Smooth muscle cell (in vitro differentiated cells): ENCODE measurements at regions not wholly inside any gene's neighbourhood (a gene's known extent, or its start where the extent isn't known, plus 50 kb on each side); places are given as distances from the start of the nearest gene placed in this dataset.

Source experiments
- DNase-seq: peaks from one replicate; lab custom pipeline; 2025; ENCODE audit not compliant: unreplicated experiment; lab: John Stamatoyannopoulos, UW
- H2AFZ ChIP-seq: fragments of 200-600 bp; sonication (generic); 2 replicates; pipeline ENCODE4 v1.6.0; 2016; ENCODE audit warnings: antibody characterized with exemption, low read depth, mild to moderate bottlenecking
- H3F3A ChIP-seq: fragments of 200-600 bp; sonication (generic); 2 replicates; pipeline ENCODE4 v1.6.0; 2017; ENCODE audit warnings: antibody characterized with exemption, low read depth
- H3K27ac ChIP-seq: fragments of 200-600 bp; sonication (generic); 2 replicates; pipeline ENCODE4 v1.5.1; 2016; ENCODE audit warnings: low read depth, mild to moderate bottlenecking
- H3K27me3 ChIP-seq: fragments of 200-600 bp; sonication (generic); 2 replicates; pipeline ENCODE4 v1.6.1; 2016; ENCODE audit warnings: low read depth, mild to moderate bottlenecking
- H3K36me3 ChIP-seq: fragments of 200-600 bp; sonication (generic); 2 replicates; pipeline ENCODE4 v1.5.1; 2016; ENCODE audit warnings: low read depth
- H3K4me1 ChIP-seq: fragments of 200-600 bp; sonication (generic); 2 replicates; pipeline ENCODE4 v1.5.1; 2016; ENCODE audit warnings: low read depth
- H3K4me2 ChIP-seq: fragments of 200-600 bp; sonication (generic); 2 replicates; pipeline ENCODE4 v1.6.0; 2016; ENCODE audit warnings: mild to moderate bottlenecking
- H3K4me3 ChIP-seq: fragments of 200-600 bp; sonication (generic); 2 replicates; pipeline ENCODE4 v1.5.1; 2016; ENCODE audit warnings: mild to moderate bottlenecking
- H3K79me2 ChIP-seq: fragments of 200-600 bp; sonication (generic); 2 replicates; pipeline ENCODE4 v1.6.0; 2016; ENCODE audit warnings: low read depth, mild to moderate bottlenecking
- H3K9ac ChIP-seq: fragments of 200-600 bp; sonication (generic); 2 replicates; pipeline ENCODE4 v1.6.0; 2016; ENCODE audit warnings: low read depth
- H3K9me3 ChIP-seq: fragments of 200-600 bp; sonication (generic); replicated peaks from 2 replicates; pipeline ENCODE4 v1.5.1; 2016; ENCODE audit warnings: low read depth
- H4K20me1 ChIP-seq: fragments of 200-600 bp; sonication (generic); 2 replicates; pipeline ENCODE4 v1.6.0; 2016; ENCODE audit warnings: low read depth
- CTCF ChIP-seq: fragments of 200-600 bp; sonication (generic); IDR thresholded peaks from 2 replicates; pipeline ENCODE4 v1.5.1; 2017; ENCODE audit warnings: borderline replicate concordance, mild to moderate bottlenecking, antibody characterized with exemption; ENCODE audit not compliant: insufficient read depth, poor library complexity, severe bottlenecking
- WGBS: methylation state at CpG from one replicate; pipeline ENCODE4 v1.1.7; 2016; ENCODE audit warnings: low lambda C conversion rate; 5-methylcytosine and 5-hydroxymethylcytosine counted together

GRCh38 chr3:194939949-194940770, 254.5 kb downstream of the FAM43A start:
- H3K36me3 ChIP-seq, result no peaks in the 10 kb centered on the region
- no peak overlapping the region for H3K27ac ChIP-seq
- TF ChIP-seq CTCF, result no peak
- no peaks in the 10 kb centered on the region for H3K79me2 ChIP-seq
- H3F3A ChIP-seq, result no peaks in the 10 kb centered on the region
- no peak overlapping the region for H2AFZ ChIP-seq
- no peak overlapping the region for H3K4me3 ChIP-seq
- H4K20me1 ChIP-seq, result no peaks in the 10 kb centered on the region
- no peaks in the 10 kb centered on the region for H3K4me1 ChIP-seq
- no peak overlapping the region for H3K4me2 ChIP-seq
- H3K27me3 ChIP-seq, result no peaks in the 10 kb centered on the region
- DNase-seq, result no peak
- no peak overlapping the region for H3K9ac ChIP-seq
- no peaks in the 10 kb centered on the region for H3K9me3 ChIP-seq
- 83% methylated on average over 17 of the region's 17 CpGs for WGBS

- no peaks in the 10 kb centered on the region for H4K20me1 ChIP-seq
- no peak overlapping the region for H3K4me3 ChIP-seq
- H3K27me3 ChIP-seq, result no peaks in the 10 kb centered on the region
- no peak overlapping the region for H3K9ac ChIP-seq
- no peaks in the 10 kb centered on the region for H3K79me2 ChIP-seq
- H3K4me2 ChIP-seq, result no peak overlapping the region
- H3K9me3 ChIP-seq, result no peaks in the 10 kb centered on the region
- H3K27ac ChIP-seq, result no peak overlapping the region
- H3K4me1 ChIP-seq, result no peaks in the 10 kb centered on the region
- no peak for DNase-seq
- H2AFZ ChIP-seq, result no peak overlapping the region
- H3F3A ChIP-seq, result no peaks in the 10 kb centered on the region
- no peak for TF ChIP-seq CTCF
- WGBS, result 97% methylated on average over 8 of the region's 9 CpGs
- H3K36me3 ChIP-seq, result no peaks in the 10 kb centered on the region
Measured at GRCh38 chr3:194941360-194941955, 255.8 kb downstream of the FAM43A start.

- Histone ChIP-seq H3K4me1 (no peaks in the 10 kb centered on the region), H2AFZ (no peak overlapping the region), H3K27me3 (no peaks in the 10 kb centered on the region), H3K79me2 (no peaks in the 10 kb centered on the region), H3K4me2 (no peak overlapping the region), H3K27ac (no peak overlapping the region), H3F3A (no peaks in the 10 kb centered on the region), H3K9me3 (no peaks in the 10 kb centered on the region), H4K20me1 (no peaks in the 10 kb centered on the region), H3K9ac (no peak overlapping the region), H3K36me3 (no peaks in the 10 kb centered on the region), H3K4me3 (no peak overlapping the region)
- WGBS, result 73% methylated on average over 9 of the region's 9 CpGs
- no peak for DNase-seq
- no peak for TF ChIP-seq CTCF
Measured at GRCh38 chr3:194941956-194942511, 256.4 kb downstream of the FAM43A start.

- no peak overlapping the region for H3K4me3 ChIP-seq
- 97% methylated on average over 11 of the region's 11 CpGs for WGBS
- no peak for DNase-seq
- no peaks in the 10 kb centered on the region for H3K79me2 ChIP-seq
- no peaks in the 10 kb centered on the region for H3K9me3 ChIP-seq
- H3K4me2 ChIP-seq, result no peak overlapping the region
- H3K27ac ChIP-seq, result no peak overlapping the region
- TF ChIP-seq CTCF, result no peak
- no peak overlapping the region for H3K9ac ChIP-seq
- no peaks in the 10 kb centered on the region for H3K36me3 ChIP-seq
- no peaks in the 10 kb centered on the region for H3K4me1 ChIP-seq
- H3F3A ChIP-seq, result no peaks in the 10 kb centered on the region
- H2AFZ ChIP-seq, result no peak overlapping the region
- no peaks in the 10 kb centered on the region for H4K20me1 ChIP-seq
- H3K27me3 ChIP-seq, result no peaks in the 10 kb centered on the region
Measured at GRCh38 chr3:194944526-194944925, 258.8 kb downstream of the FAM43A start.
